ENCODE measurements at regions not wholly inside any gene's neighbourhood (a gene's known extent, or its start where the extent isn't known, plus 50 kb on each side); places are given as distances from the start of the nearest gene placed in this dataset.

DNA sequence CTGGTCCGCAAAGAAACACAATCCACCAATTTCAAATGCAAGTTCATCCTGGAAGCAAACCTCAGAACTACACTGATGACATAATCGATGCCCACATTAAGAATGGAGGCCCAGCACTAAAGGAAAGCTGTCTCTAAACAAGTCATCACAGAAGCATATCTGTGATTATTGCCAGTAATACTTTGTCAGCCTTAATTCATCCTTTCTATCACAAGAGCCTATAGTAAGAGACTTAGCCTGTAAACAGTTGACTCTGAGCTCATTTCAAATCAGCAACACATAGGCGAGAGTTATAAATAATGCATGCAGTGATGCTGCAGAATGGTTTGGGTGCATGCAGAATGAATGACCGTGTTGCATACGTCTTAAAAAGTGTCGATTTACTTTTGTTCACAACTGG lies 105.9 kb upstream of the ZFP42 start:
- TF ChIP-seq POLR2AphosphoS5 (IDR thresholded peaks at IDR 0.05; ENCODE audit: low read depth, low read length) (no peak), TAF1 (IDR thresholded peaks at IDR 0.05; ENCODE audit: borderline replicate concordance, insufficient read depth, low read length) (no peak), SIN3A (IDR thresholded peaks at IDR 0.05; ENCODE audit: borderline replicate concordance, insufficient read depth, low read length) (no peak), FOXP2 (optimal IDR thresholded peaks at IDR 0.05; ENCODE audit: borderline replicate concordance, extremely low read depth, extremely low read length, insufficient read depth) (no peak)
- TF ChIP-seq, protein P1, sequence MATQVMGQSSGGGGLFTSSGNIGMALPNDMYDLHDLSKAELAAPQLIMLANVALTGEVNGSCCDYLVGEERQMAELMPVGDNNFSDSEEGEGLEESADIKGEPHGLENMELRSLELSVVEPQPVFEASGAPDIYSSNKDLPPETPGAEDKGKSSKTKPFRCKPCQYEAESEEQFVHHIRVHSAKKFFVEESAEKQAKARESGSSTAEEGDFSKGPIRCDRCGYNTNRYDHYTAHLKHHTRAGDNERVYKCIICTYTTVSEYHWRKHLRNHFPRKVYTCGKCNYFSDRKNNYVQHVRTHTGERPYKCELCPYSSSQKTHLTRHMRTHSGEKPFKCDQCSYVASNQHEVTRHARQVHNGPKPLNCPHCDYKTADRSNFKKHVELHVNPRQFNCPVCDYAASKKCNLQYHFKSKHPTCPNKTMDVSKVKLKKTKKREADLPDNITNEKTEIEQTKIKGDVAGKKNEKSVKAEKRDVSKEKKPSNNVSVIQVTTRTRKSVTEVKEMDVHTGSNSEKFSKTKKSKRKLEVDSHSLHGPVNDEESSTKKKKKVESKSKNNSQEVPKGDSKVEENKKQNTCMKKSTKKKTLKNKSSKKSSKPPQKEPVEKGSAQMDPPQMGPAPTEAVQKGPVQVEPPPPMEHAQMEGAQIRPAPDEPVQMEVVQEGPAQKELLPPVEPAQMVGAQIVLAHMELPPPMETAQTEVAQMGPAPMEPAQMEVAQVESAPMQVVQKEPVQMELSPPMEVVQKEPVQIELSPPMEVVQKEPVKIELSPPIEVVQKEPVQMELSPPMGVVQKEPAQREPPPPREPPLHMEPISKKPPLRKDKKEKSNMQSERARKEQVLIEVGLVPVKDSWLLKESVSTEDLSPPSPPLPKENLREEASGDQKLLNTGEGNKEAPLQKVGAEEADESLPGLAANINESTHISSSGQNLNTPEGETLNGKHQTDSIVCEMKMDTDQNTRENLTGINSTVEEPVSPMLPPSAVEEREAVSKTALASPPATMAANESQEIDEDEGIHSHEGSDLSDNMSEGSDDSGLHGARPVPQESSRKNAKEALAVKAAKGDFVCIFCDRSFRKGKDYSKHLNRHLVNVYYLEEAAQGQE (IDR thresholded peaks at IDR 0.05; ENCODE audit: insufficient read depth in 1 of 2, low read depth in 2 of 2, low read length in 2 of 2): no peak
